Testis (tissue), 2 donors: ENCODE measurements at regions not wholly inside any gene's neighbourhood (a gene's known extent, or its start where the extent isn't known, plus 50 kb on each side); places are given as distances from the start of the nearest gene placed in this dataset.

Experiments used
- POLR2A ChIP-seq: fragments of 450-650 bp; IDR thresholded peaks from one replicate; pipeline ENCODE4 v1.6.1; 2017; ENCODE audit warnings: antibody characterized with exemption, mild to moderate bottlenecking, moderate library complexity
- TF ChIP-seq, protein P1 (sequence below), 3 experiments: fragments of 450-650 bp in 2 of 3; fragments of 200-600 bp in 1 of 3; sonication (generic) in 1 of 3; IDR thresholded peaks; one replicate each; pipeline ENCODE4 v1.5.1; 2016 to 2019; ENCODE audit warnings: antibody characterized with exemption in 3 of 3, mild to moderate bottlenecking in 2 of 3, moderate library complexity in 1 of 3

DNA sequence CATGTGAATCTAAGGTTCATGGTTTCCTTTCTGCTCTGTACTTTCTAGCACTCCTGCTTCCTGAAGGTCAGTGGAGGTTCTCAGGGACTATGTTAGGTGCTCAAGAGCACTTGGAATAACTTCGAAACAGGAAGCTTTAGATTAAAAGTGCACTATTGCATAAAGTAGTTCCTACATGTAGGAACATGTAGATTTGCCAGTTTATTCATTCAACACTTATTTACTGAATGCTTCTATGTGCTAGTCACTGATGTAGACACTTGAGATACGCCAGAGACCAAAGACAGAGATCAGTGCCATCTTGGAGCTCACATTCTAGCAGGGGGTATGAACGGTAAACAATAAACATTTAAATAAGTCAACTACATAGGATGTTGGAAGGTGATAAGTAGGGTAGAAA is 87.7 kb downstream of the DHRS2 start:
- TF ChIP-seq, protein P1, sequence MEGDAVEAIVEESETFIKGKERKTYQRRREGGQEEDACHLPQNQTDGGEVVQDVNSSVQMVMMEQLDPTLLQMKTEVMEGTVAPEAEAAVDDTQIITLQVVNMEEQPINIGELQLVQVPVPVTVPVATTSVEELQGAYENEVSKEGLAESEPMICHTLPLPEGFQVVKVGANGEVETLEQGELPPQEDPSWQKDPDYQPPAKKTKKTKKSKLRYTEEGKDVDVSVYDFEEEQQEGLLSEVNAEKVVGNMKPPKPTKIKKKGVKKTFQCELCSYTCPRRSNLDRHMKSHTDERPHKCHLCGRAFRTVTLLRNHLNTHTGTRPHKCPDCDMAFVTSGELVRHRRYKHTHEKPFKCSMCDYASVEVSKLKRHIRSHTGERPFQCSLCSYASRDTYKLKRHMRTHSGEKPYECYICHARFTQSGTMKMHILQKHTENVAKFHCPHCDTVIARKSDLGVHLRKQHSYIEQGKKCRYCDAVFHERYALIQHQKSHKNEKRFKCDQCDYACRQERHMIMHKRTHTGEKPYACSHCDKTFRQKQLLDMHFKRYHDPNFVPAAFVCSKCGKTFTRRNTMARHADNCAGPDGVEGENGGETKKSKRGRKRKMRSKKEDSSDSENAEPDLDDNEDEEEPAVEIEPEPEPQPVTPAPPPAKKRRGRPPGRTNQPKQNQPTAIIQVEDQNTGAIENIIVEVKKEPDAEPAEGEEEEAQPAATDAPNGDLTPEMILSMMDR (IDR thresholded peaks at IDR 0.05), result no peak
- TF ChIP-seq POLR2A, result no peak
